ENCODE measurements at regions not wholly inside any gene's neighbourhood (a gene's known extent, or its start where the extent isn't known, plus 50 kb on each side); places are given as distances from the start of the nearest gene placed in this dataset.

DNA sequence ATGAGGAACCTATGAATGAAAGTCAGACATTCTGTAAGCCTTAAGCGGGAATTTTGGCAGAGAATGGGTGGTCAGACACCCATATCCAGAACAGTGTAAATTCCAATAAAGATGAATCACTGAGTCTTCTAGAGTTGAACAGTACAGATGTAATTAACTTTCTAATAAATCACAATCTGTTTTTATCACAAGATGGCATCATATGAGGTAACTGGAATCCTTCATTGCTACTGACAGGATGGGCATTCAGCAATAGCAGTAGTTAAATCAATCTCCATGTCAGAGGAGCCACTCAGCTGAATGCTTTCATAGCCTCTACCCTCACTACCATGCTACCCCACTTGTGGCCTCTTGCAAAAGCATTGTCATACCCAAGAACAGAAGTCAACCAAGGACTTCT, 690.3 kb downstream of the AMY1C start (continued):
- TF ChIP-seq, protein P1, sequence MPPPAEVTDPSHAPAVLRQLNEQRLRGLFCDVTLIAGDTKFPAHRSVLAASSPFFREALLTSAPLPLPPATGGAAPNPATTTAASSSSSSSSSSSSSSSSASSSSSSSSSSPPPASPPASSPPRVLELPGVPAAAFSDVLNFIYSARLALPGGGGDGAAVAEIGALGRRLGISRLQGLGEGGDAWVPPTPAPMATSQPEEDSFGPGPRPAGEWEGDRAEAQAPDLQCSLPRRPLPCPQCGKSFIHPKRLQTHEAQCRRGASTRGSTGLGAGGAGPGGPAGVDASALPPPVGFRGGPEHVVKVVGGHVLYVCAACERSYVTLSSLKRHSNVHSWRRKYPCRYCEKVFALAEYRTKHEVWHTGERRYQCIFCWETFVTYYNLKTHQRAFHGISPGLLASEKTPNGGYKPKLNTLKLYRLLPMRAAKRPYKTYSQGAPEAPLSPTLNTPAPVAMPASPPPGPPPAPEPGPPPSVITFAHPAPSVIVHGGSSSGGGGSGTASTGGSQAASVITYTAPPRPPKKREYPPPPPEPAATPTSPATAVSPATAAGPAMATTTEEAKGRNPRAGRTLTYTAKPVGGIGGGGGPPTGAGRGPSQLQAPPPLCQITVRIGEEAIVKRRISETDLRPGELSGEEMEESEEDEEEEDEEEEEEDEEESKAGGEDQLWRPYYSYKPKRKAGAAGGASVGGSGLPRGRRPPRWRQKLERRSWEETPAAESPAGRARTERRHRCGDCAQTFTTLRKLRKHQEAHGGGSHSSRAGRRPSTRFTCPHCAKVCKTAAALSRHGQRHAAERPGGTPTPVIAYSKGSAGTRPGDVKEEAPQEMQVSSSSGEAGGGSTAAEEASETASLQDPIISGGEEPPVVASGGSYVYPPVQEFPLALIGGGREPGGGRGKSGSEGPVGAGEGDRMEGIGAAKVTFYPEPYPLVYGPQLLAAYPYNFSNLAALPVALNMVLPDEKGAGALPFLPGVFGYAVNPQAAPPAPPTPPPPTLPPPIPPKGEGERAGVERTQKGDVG (CRISPR knock-in tag; IDR thresholded peaks at IDR 0.05; ENCODE audit: borderline replicate concordance), result no peak
- TF ChIP-seq BRD4 (CRISPR knock-in tag; IDR thresholded peaks at IDR 0.05), result no peak
- TF ChIP-seq DPF2 (CRISPR knock-in tag; IDR thresholded peaks at IDR 0.05; ENCODE audit: borderline replicate concordance, low read depth), result no peak
- no peak for TF ChIP-seq MTF2 (CRISPR knock-in tag; IDR thresholded peaks at IDR 0.05; ENCODE audit: borderline replicate concordance)
- no peak for TF ChIP-seq CREB1 (IDR thresholded peaks at IDR 0.05)
- TF ChIP-seq CREB1 (CRISPR knock-in tag; IDR thresholded peaks at IDR 0.05), result no peak
- TF ChIP-seq CERS6 (CRISPR knock-in tag; IDR thresholded peaks at IDR 0.05), result no peak
- TF ChIP-seq, protein P2, sequence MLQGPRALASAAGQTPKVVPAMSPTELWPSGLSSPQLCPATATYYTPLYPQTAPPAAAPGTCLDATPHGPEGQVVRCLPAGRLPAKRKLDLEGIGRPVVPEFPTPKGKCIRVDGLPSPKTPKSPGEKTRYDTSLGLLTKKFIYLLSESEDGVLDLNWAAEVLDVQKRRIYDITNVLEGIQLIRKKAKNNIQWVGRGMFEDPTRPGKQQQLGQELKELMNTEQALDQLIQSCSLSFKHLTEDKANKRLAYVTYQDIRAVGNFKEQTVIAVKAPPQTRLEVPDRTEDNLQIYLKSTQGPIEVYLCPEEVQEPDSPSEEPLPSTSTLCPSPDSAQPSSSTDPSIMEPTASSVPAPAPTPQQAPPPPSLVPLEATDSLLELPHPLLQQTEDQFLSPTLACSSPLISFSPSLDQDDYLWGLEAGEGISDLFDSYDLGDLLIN (CRISPR knock-in tag; IDR thresholded peaks at IDR 0.05; ENCODE audit: borderline replicate concordance), result no peak
- TF ChIP-seq PAF1 (CRISPR knock-in tag; IDR thresholded peaks at IDR 0.05), result no peak
- TF ChIP-seq REST (IDR thresholded peaks at IDR 0.05; ENCODE audit: borderline replicate concordance in 1 of 2, low read depth in 1 of 2, low read length in 2 of 2), result no peak
- TF ChIP-seq ESRRA (CRISPR knock-in tag; IDR thresholded peaks at IDR 0.05; ENCODE audit: low read depth), result no peak
- TF ChIP-seq ZNF703 (CRISPR knock-in tag; IDR thresholded peaks at IDR 0.05; ENCODE audit: borderline replicate concordance), result no peak
- no peak for TF ChIP-seq E2F5 (CRISPR knock-in tag; conservative IDR thresholded peaks at IDR 0.05)
- TF ChIP-seq, protein P3, sequence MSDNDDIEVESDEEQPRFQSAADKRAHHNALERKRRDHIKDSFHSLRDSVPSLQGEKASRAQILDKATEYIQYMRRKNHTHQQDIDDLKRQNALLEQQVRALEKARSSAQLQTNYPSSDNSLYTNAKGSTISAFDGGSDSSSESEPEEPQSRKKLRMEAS (IDR thresholded peaks at IDR 0.05), result no peak
